ENCODE measurements at regions not wholly inside any gene's neighbourhood (a gene's known extent, or its start where the extent isn't known, plus 50 kb on each side); places are given as distances from the start of the nearest gene placed in this dataset.

GRCh38 chr5:136521696-136522095 lies 156.4 kb upstream of the TRPC7 start:
- intact Hi-C loops (cut with DNase I; ENCODE audit: low total_unique reads) = no loop called here
- H3K27me3 ChIP-seq = no peaks in the 10 kb centered on the region
- H3K27ac ChIP-seq = no peak overlapping the region
- H3K9me3 ChIP-seq = no peaks in the 10 kb centered on the region
- H3K36me3 ChIP-seq = no peaks in the 10 kb centered on the region
- no peak overlapping the region for H3K4me3 ChIP-seq
- TF ChIP-seq EP300 (IDR thresholded peaks at IDR 0.05) = no peak
- no peak for DNase-seq
- no peaks in the 10 kb centered on the region for H3K4me1 ChIP-seq

- no peaks in the 10 kb centered on the region for H3K4me1 ChIP-seq
- intact Hi-C loops (cut with DNase I; ENCODE audit: low total_unique reads) = no loop called here
- WGBS, 5 donors = 54 to 75% (median 67%) methylated on average over 3 of the region's 3 CpGs
- no peaks in the 10 kb centered on the region for H3K36me3 ChIP-seq
- no peak for DNase-seq
- no peak overlapping the region for H3K4me3 ChIP-seq
- H3K27me3 ChIP-seq = no peaks in the 10 kb centered on the region
- no peaks in the 10 kb centered on the region for H3K9me3 ChIP-seq
- TF ChIP-seq EP300 (IDR thresholded peaks at IDR 0.05) = no peak
- no peak for TF ChIP-seq CTCF (IDR thresholded peaks at IDR 0.05)
- TF ChIP-seq POLR2AphosphoS5 (IDR thresholded peaks at IDR 0.05) = no peak
- no peak for TF ChIP-seq POLR2A (IDR thresholded peaks at IDR 0.05)
- no peak overlapping the region for H3K27ac ChIP-seq
These were observed 153.5 kb upstream of the TRPC7 start for GRCh38 chr5:136518814-136519213.

GRCh38 chr5:136518174-136518573 lies 152.8 kb upstream of the TRPC7 start:
- intact Hi-C loops (cut with DNase I; ENCODE audit: low total_unique reads) = no loop called here

GRCh38 chr5:136517755-136518154 lies 152.4 kb upstream of the TRPC7 start:
- DNase-seq = no peak
- no peaks in the 10 kb centered on the region for H3K9me3 ChIP-seq
- no peak overlapping the region for H3K27ac ChIP-seq
- H3K4me1 ChIP-seq = no peaks in the 10 kb centered on the region
- 0 to 63% (median 61%) methylated on average over 1 of the region's 1 CpG for WGBS, 5 donors
- H3K36me3 ChIP-seq = no peaks in the 10 kb centered on the region
- no peaks in the 10 kb centered on the region for H3K27me3 ChIP-seq
- no peak overlapping the region for H3K4me3 ChIP-seq
- TF ChIP-seq POLR2AphosphoS5 (IDR thresholded peaks at IDR 0.05) (no peak), POLR2A (IDR thresholded peaks at IDR 0.05) (no peak), CTCF (IDR thresholded peaks at IDR 0.05) (no peak), EP300 (IDR thresholded peaks at IDR 0.05) (no peak)
- intact Hi-C loops (cut with DNase I; ENCODE audit: low total_unique reads) = no loop called here

More at GRCh38 chr5:136518174-136518573, 152.8 kb upstream of the TRPC7 start:
- no peaks in the 10 kb centered on the region for H3K9me3 ChIP-seq
- no peaks in the 10 kb centered on the region for H3K27me3 ChIP-seq
- WGBS, 5 donors = 77 to 91% (median 80%) methylated on average over 1 of the region's 1 CpG
- H3K36me3 ChIP-seq = no peaks in the 10 kb centered on the region
- TF ChIP-seq POLR2AphosphoS5 (IDR thresholded peaks at IDR 0.05) (no peak), POLR2A (IDR thresholded peaks at IDR 0.05) (no peak), EP300 (IDR thresholded peaks at IDR 0.05) (no peak), CTCF (IDR thresholded peaks at IDR 0.05) (no peak)
- H3K4me3 ChIP-seq = no peak overlapping the region
- no peak overlapping the region for H3K27ac ChIP-seq
- H3K4me1 ChIP-seq = no peaks in the 10 kb centered on the region
- DNase-seq = no peak

- WGBS, 5 donors = 54 to 68% (median 56%) methylated on average over 3 of the region's 3 CpGs
- Histone ChIP-seq H3K4me1 (no peaks in the 10 kb centered on the region), H3K9me3 (no peaks in the 10 kb centered on the region), H3K27me3 (no peaks in the 10 kb centered on the region), H3K4me3 (no peak overlapping the region), H3K36me3 (no peaks in the 10 kb centered on the region), H3K27ac (no peak overlapping the region)
- intact Hi-C loops (cut with DNase I; ENCODE audit: low total_unique reads) = no loop called here
- no peak for DNase-seq
- TF ChIP-seq CTCF (IDR thresholded peaks at IDR 0.05) = no peak
- no peak for TF ChIP-seq POLR2AphosphoS5 (IDR thresholded peaks at IDR 0.05)
- TF ChIP-seq EP300 (IDR thresholded peaks at IDR 0.05) = no peak
- no peak for TF ChIP-seq POLR2A (IDR thresholded peaks at IDR 0.05)
These were observed 151.3 kb upstream of the TRPC7 start for GRCh38 chr5:136516637-136517036.
